ENCODE measurements at regions not wholly inside any gene's neighbourhood (a gene's known extent, or its start where the extent isn't known, plus 50 kb on each side); places are given as distances from the start of the nearest gene placed in this dataset.
"Not testable (repeated sequence)": the region's sequence is repeated elsewhere in the genome, so short reads cannot be mapped to it uniquely, and the experiment has no call there.

DNA sequence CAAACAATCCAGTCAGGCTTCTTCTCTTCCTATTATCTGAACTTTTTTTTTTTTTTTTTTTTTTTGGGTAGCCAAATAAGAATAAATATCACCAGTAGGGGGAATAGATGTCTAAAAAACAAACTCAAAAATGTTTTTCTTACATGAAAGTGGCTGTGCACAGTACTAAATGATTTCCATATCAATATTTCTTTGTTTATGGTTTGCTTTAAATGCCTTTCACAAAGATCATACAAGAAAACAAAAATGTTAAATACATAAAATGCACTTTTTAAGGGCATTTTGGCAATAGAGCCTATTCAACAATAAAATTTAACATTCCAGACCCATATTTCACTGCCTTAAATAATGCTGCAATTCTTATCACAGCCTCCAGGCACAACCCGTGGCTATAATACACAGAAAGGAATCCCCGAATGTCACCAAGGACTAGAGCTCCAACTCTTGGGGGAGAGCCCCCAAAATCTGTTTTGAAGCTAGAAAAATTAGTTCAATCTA, 91.1 kb upstream of the TBCA start:
- peak; percentile 24 for DNase-seq

DNA sequence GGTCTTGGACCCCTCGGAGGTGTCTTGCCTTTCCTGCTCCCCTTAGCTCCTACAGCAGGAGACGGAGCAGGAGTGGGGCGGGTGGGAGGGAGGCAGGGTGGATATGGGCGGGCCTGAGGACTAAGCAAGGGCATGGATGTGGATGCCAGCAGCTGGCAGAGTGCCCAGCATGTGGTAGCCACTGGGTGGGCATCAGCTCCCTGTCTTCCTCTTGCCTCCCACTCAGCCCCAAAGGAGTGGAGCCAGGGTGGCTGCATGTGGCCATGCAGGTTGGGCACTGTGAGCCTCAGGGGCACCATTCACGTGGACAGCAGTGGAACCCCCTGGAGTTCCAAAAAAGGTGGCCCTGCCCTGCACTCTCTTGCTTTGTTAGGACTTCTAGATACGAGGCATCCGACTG, 90.1 kb upstream of the TBCA start:
- DNase-seq = no peak

DNA sequence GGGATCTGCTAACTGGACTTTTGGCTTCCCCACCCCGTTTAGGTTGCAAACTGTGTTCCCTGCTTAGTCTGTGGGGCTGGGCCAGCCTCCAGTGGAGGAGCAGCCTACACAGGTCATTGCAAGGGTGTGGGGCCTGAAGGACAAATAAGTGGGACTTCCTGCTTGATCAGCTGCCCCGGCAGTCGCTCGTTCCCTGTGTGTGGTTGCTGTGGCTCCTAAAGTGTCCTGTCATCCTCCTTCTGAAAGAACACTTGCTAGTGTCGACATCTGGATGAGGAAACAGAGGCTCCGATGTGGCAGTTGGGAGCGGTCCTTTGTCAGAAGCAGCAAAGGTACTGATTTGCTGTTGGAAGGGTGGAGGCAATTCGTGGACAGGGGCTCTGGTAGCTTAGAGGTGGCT, 88.9 kb upstream of the TBCA start:
- DNase-seq = no peak

DNA sequence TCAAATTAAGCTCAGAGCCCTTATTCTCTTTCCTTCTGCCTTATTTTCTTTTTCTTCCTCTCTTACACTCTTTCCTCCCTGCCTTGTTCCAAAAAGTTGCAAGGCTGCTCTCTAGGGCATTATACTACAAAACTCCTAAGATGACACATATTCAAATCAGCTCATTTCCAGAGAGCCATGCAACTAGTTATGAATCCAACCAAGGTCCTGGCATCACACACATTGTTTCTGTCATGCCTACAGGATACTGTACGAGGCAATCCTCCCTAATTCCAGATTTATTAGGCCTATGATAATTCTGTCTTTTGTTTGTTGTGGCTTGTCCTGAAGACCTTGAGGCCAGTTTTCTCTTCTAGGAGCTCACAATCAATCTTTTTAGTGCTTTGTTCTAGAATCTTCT, 87.0 kb upstream of the TBCA start:
- no peak for DNase-seq

DNA sequence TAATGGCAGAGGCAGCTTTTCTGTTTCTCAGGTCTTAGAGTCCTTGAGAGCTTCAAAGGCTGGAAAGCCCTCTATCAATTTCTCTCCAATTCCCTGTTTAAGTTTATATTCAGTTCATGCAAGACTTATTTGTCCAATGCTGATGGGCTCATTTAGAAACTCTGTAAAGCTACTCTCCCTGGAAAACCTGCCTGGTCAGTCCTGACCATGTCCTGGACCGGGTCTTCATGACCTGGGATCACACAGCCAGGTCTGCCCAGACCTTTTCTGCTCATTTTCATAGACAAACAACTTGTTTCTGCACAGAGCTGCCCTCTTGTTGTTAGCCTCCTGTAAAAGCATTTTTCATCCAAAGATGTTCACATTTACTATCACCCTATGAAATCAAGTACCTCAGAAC, 85.4 kb upstream of the TBCA start:
- DNase-seq = no peak

DNA sequence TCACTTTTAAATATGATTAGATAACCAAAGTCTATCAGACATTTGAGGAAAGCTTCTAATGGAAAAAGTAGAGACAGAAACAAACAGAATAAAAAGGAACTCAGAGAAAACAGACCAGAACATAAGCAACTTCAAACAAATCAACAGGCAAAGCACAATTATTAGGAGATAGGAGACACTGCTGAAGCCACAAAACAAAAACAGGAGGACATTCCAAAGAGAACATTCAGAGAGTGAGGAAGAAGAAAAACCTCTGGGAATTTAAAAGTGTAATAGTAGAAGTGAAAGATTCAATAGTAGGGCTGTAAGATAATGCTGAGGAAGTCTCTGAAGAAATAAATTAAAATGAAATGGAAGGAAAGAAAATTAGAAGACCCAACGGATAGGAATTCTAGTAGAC, 83.2 kb upstream of the TBCA start:
- DNase-seq = no peak

DNA sequence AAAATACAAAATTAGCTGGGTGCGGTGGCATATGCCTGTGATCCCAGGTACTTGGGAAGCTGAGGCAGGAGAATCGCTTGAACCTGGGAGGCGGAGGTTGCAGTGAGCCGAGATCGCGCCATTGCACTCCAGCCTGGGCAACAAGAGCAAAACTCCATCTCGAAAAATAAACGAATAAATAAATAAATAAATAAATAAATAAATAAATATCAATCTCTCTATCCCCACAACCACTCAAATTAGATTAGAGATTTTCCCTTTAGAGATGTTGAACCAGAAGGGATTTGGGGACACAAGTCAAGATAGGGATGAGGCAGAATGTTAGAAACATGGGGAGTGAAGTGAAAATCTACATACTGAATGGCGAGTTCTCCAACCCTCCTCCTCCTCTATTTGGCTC, 82.5 kb upstream of the TBCA start:
- not testable (repeated sequence) for DNase-seq

DNA sequence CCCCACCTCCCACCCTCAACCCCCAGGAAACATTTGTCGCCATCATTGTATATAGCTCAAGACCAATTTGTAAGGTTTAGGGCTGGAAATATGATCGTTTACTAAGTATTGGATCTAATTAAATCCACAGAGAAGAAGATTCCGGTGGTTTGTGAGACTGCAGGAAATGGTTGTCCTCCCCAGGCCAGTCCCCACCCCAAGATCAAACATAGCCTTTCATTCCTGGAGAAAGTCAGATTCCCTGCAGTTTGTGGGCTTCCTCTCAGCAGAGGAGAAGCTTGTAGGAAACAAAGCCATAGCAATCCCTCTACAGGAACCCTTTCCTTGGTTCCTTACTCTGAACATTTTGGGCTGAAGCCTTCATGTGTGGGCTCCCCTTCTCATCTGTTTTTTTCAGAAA, 79.2 kb upstream of the TBCA start:
- DNase-seq = no peak

DNA sequence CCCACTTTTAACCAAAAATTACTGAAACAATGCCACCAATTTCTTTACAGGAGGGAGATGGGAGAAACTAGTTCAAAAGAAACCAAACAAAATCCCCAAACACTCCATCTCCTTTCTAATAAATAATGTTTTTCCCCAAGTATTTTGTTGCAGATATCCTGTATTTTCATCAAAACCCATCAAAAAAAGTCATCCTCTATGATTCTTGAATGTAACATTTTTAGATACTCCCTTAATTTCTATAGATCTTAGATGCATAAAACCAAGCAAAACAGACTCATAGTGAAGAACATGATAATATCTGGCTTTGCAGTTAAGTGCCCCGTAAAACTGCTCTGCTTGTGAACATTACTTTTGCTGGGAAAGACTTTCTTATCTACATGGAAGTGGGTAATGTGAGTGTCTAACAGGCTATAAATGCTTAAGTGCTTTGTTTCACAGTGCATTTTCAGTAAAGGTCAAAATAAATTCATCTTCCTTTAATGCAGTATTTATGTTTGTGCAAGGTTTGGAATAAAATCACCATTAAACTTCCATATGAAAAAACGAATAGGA, 77.3 kb upstream of the TBCA start:
- DNase-seq = no peak

DNA sequence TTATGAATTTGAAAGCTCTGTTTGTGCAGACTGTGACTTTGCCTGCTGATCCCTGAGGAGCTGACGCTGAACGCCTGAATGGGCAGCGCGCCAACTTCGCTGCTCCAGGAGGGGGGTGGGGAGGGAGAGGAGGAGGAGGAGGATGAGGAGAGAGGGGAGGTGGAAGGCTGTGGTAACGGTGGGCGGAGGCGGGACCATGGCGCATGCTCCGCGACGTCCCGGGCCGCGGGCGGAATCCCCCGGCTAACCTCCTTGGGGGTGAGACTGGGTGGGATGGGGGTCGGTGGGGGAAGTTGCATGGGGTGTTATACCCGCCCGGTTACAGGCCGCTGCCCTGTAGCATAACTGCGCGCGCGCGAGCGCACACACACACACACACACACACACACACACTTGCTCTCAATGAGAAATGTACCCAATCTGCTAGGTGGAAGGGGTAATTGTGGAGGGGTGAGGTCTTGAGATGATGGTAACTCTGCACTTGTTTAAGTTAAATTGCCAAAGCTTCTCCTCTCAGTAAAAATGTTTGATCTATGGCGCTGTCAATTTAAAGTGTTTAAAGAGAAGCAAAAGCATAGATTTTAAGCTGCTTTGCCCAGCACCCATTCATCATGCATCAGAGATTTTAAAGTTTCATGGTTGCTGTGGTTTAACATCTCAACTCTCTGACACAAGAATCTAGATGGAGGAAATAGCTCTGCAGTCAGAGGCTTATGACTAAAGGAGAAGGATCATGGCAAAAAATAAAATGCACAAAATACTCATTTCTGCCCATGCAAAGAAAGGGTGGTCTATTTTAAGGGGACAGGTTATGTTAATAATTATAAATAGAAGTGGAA, 76.6 kb upstream of the TBCA start:
- peak; percentile 93 for DNase-seq

DNA sequence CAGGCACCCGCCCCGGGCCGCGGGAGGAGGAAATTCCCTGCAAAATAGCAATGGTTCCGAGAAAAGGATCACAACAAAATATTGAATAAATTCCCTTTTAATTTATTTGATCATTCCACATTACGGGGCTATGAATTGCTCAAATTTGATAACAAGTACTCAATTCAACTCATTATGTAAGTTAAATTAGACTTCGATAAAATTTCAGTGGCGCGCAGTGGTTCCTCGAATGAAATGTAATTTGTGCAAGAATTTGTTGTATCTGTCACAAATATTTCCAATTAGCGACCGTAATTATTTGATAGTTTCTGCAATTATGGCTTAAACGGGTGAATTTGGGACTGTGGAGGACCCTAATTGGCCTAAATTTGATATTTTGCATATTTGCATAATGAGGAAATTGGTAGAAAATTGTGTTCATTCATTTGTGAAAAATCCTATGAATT, 76.0 kb upstream of the TBCA start:
- DNase-seq = no peak

DNA sequence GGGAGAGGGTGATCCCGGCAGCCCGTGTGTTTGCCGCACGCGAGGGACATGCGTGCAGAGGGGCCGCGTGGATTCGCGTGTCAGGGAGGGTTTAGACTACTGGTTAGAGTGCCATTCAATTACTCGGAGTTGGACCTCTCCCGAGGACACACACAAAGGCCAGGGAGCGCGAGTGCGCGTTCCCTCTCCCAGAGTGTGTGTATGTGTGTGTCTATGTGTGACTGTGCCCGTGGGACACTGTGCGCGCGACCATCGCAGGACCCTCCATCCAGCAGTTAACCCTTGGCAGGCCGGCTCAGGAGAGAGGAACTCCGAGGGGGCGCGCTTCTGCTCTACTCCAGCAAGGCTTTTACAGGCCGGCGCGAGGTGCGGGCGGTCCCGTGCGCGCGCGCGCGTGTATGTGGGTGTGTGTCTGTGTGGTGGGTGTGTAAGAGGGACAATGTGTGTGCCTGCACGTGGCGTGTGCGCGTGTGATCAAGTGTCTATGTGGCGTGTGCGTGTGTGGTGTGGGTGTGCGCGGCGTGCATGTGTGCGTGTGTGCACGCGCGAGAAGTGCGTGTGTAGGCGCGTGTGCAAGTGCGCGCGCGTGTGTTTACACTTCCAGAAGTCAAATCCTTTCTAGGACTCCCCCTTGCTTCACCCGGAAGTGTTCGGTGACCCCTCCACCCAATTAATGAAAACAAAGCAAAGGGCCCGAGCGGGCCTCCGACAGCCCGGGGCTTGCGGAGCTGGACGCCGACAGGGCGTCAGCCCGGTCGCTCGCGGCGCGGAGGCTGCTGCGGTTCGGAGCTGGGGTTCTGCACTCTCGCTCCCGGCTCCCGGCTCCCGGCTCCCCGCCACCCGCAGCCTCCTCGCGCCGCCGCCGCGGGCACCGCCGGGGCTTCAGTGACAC, 75.3 kb upstream of the TBCA start:
- DNase-seq = peak; percentile 82

DNA sequence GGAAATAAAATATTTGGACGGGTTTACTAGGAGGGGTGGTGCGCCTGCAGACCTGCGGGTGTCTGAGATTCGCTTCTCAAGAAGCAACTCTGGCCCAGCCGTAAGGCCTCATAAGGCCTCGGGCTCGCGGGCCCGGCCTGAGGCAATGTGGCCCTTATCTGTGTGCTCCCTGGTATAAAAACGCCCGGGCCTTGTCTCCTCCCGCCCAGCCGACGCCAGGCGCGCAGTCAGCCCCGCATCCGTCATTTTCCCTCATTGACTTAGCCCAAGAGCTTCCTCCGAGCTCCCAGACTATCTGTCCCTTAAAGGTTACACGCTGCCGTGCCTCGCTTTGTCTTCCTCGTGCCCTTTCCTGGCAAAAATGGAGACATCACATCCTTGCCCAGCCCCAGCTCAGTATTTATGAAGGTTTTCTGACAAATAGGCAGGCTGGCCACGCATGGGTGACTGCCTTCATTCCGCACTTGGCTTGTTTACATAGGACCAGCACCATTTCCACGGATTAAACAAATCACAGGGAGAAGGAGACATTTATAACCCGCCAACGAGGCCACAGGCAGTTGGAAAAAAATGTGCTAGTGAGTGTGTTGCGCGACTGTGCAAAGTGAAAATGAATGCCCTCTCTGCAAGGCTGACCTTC, 74.5 kb upstream of the TBCA start:
- no peak for DNase-seq

DNA sequence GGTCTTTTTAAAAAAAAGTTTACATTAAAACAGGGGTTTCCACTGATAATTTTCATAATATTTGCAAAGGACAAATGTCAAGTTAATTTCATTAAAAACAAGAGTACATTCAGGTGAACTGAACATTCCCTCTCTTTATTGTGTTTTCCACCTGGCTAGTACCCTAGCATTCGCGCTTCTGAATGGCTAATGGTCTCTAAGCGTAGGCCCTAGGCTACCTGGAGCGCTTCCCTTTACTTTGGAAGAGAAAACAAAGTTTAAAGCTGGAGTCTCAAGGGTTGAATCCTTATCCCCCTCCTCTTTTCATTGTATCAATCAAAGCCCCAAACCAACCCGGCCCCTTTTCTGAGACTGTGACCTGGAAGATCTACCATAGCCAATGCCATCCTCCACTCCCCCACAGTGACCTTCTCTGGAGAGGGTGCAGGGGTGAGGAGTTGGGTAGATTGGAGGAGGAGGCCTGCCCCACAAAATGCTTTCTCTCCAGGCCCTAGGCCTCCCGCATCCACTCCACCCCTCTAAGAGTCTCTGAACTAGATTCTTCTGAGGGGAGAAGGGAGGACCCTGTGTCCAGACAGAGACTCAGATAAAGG, 73.3 kb upstream of the TBCA start:
- DNase-seq = no peak

DNA sequence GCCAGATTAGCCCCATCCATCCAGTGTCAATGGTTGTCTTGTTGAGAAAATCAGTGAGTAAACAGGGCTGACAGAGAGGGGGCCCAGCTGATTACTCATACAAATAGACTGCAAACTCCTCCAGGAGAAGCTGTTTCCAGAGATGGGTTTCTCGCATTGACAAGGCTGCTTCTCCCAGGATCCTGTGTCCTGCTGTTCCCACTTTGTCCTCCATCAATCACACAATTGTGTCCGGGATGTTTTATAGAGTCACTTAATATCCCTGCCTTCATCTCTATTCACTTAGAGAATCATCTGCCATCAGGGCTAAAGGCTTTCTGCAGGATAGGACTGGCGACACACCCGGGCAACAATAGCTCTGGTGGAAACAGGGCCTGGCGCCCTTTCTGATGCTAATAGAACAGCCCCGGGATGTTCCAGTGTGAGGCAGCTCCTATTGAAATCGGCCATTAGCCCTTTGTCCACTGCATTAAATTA, 71.7 kb upstream of the TBCA start:
- DNase-seq = peak; percentile 67

DNA sequence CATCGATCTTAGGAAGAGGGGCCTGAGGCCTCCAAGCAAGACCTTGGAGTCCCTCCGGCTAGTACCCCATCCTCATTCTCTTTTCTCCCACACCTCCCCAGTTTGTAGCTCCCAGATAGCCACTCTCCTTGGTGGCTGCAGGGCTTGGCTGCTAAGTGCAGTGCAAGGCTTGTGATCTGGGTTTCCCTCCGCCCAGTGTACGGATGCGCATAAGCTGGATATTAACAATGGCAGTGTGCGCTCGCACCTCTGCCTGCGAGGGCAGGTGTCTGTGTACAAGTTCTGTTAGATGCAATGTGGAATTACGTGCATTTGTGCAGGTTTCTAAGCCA, 71.0 kb upstream of the TBCA start:
- peak; percentile 56 for DNase-seq

DNA sequence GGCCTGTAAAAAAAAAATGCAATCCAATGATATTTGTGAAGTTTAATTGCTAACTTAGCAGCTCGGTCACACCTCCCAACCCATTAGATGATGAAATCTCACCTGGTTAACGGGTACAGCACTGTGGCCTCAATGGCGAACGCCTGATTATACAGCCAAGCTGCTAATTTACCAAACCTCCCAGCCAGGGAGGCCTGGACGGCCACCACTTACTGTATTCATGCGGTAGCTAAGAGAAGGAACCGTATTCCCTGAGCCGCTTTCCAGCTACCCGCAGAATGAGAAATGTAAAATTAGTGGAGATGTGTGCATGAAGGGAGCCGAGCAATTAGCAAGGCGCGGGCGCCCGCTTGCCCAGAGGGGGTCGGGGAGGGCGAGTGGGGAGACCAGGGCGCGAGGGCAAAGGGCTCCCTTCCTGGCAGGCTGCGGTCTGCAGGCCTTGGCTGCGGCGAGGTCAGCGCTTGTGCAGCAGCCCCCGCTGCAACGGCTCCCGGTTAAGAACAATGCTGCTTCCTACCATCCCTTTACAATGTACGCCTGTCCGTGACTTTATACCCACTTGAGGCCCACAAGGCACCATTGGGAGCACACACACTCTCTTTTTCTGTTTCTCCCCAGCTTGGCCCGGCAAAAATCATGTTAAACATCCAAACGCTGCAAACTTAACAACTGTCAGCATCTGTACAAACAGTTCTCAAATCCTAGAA, 70.4 kb upstream of the TBCA start:
- peak; percentile 58 for DNase-seq

DNA sequence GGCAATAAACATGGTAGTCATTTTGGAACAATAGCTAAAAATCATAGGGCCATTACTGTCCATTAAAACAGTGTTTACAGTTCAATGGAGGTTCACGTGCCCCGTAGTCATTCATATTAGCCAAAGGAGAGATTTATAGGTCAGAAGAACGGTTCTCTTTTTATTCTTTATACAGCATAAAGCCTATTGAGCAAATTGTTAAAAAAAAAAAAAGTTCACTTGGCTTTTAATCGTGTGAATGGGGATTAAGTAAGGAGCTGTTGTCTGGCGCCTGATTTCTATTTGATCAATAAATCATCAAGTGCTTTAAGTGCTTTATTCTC, 69.1 kb upstream of the TBCA start:
- no peak for DNase-seq

DNA sequence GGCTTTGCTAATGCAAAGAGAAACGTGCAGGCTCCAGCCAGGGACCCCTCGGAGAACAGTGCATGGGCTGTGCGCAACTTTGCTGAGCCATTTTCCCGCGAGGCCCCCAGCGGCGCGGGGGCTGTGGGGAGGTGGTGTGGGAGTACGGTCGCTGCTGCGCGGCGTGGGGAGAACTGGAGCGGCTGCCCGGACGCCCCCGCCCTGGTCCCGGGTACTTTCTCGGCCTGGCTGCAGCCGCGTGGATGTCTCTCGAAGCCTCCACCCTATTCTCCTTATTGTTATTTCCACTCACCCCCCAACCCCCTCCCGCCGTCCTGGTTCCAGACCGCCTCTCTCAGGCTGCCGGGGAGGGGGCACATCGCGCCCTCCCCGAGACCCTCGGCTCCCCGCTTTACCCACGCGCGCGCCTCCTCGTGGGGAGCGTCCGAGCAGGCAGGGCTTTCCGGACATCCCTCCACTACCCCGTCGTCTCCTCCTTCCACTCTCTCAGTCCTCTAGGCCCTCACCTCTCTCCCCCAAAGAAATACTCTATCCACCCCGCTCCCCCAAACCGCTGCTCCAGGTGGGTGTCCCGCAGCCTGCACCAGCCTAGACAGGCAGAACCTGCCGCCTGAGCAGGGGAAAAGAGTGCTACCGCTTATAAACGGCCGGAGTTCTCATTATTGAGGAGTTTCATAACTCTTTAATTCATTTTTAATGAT, 68.6 kb upstream of the TBCA start:
- no peak for DNase-seq

DNA sequence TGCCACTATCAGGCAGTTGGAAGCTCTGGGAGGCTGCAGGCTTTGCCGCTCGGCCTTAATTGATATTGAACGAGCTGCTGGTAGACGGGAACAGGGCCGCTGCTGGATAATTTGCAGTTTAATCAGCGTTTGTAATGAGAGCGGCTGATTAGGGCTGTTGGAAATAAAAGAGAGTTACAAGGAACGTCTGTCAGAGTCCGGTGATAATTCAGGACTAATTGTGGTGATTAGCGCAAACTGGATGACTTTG, 68.2 kb upstream of the TBCA start:
- DNase-seq = peak; percentile 89

DNA sequence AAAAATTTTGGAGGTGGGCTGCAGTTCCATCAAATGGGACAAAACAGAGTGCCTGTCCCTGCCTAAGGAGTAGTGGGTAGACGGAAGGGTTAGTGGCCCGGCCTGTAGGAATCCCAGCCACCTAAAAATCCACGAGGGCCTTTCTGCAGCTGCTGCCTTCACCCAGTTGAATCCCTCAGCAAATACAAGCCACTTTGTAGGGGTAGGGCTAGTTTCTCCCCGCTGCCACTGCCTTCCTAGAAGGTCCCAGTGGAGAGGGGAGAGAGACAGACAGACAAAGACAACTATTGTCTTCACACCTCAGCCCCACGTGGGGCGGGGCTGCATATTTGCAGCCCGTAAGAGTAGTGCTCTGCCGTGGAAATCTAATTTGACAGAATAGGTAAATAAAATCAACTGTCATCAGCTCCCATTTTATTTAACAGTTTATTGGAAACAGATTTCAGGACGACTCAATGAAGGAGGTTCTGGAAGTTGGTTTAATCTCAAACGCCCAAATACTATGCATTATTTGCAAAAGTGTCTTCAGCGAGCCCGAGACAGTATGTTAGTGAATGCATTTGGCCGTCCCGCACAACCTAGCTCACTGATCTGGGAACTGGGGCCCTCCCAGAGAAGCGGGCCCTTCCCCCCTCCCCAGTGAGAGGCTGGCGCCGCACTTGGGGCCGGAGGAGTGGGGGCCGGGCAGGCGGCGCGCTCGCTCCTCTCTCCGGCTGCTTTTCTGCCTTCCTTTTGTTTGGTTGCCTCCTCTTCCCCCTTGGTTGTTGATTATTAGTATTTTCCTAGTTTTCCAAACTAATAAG, 67.6 kb upstream of the TBCA start:
- DNase-seq = no peak

Measured in eye (tissue), 1 donor.